Adrenal gland (tissue), 9 donors: ENCODE measurements at regions not wholly inside any gene's neighbourhood (a gene's known extent, or its start where the extent isn't known, plus 50 kb on each side); places are given as distances from the start of the nearest gene placed in this dataset.

Source experiments
- DNase-seq, 7 donors: peaks; one replicate each; pipeline ENCODE4 v3.0.0-alpha.2; 2019 to 2020
- H3K27ac ChIP-seq, 5 donors: fragments of 200-600 bp; sonication (generic) in 4 of 5; 1 replicate in 3 of 5; 2 replicates in 2 of 5; pipeline versions ENCODE4 v1.5.1 to v1.8.0; 2016 to 2020; ENCODE audit warnings: mild to moderate bottlenecking in 1 of 5
- H3K27me3 ChIP-seq: fragments of 200-600 bp; 2 replicates; pipeline ENCODE4 v1.8.0; 2021
- H3K36me3 ChIP-seq, 2 donors: fragments of 200-600 bp; replicated peaks in 1 of 2; 1 replicate in 1 of 2; 2 replicates in 1 of 2; pipeline versions ENCODE4 v1.5.1 to v1.8.0; 2018 to 2022
- H3K4me1 ChIP-seq, 2 donors: fragments of 200-600 bp; replicated peaks in 1 of 2; 1 replicate in 1 of 2; 2 replicates in 1 of 2; pipeline versions ENCODE4 v1.5.1 to v1.8.0; 2018 to 2021
- H3K4me3 ChIP-seq, 4 donors: fragments of 200-600 bp; sonication (generic) in 3 of 4; one replicate each; pipeline ENCODE4 v1.5.1; 2016 to 2018
- H3K9me3 ChIP-seq, 3 donors: fragments of 200-600 bp; sonication (generic) in 1 of 3; replicated peaks in 1 of 3; 1 replicate in 2 of 3; 2 replicates in 1 of 3; pipeline versions ENCODE4 v1.5.1 to v1.8.0; 2016 to 2021
- CTCF ChIP-seq, 6 experiments: fragments of 450-650 bp in 4 of 6; fragments of 200-600 bp in 2 of 6; sonication (generic) in 1 of 6; IDR thresholded peaks; 1 replicate in 5 of 6; 2 replicates in 1 of 6; pipeline versions ENCODE4 v1.5.1 to v1.8.0; 2016 to 2021; ENCODE audit warnings: antibody characterized with exemption in 6 of 6, mild to moderate bottlenecking in 2 of 6, moderate library complexity in 1 of 6
- POLR2A ChIP-seq, 2 donors: fragments of 450-650 bp; IDR thresholded peaks; one replicate each; pipeline ENCODE4 v1.6.1; 2017; ENCODE audit warnings: antibody characterized with exemption in 2 of 2, mild to moderate bottlenecking in 2 of 2, moderate library complexity in 1 of 2
- WGBS, 4 donors: extraction: QIAGEN DNeasy Blood & Tissue Kit in 2 of 4; methylation state at CpG; one replicate each; pipeline versions ENCODE4 v1.1.5 to v1.1.7; 2013 to 2017; 5-methylcytosine and 5-hydroxymethylcytosine counted together
- intact Hi-C, 2 donors: fragments of 100-400 bp; cut with DNase I; formaldehyde crosslinking; loops; one replicate each; pipeline versions ENCODE4 v1.14.1 to v1.15.0; 2022 to 2023
- donor health status: healthy with polysubstance abuse.
- donor health status: Bipolar disorder and iron deficiency.
- donor health status: DM: yes; HTN: yes; CAD: no.
- donor health status: DM: no; HTN: no; CAD: no.
- donor health status: DM: no; HTN: no; CAD: no.

GRCh38 chr3:73812054-73812453 is 187.3 kb upstream of the PDZRN3 start:
- Histone ChIP-seq H3K4me1 (no peaks in the 10 kb centered on the region), H3K27ac (no peak overlapping the region), H3K9me3 (no peaks in the 10 kb centered on the region), H3K27me3 (no peaks in the 10 kb centered on the region), H3K36me3 (no peaks in the 10 kb centered on the region), H3K4me3 (no peak overlapping the region)
- intact Hi-C loops, result no loop called here
- TF ChIP-seq POLR2A (IDR thresholded peaks at IDR 0.05) (no peak), CTCF (IDR thresholded peaks at IDR 0.05) (no peak)
- WGBS, 4 donors, result 92 to 98% (median 97%) methylated on average over 3 of the region's 3 CpGs
- DNase-seq, result no peak

GRCh38 chr3:73808862-73809509 is 184.2 kb upstream of the PDZRN3 start:
- no peak for DNase-seq
- TF ChIP-seq POLR2A (IDR thresholded peaks at IDR 0.05) (no peak), CTCF (IDR thresholded peaks at IDR 0.05) (no peak)
- Histone ChIP-seq H3K4me3 (no peak overlapping the region), H3K27me3 (no peaks in the 10 kb centered on the region), H3K36me3 (no peaks in the 10 kb centered on the region), H3K9me3 (no peaks in the 10 kb centered on the region), H3K4me1 (no peaks in the 10 kb centered on the region), H3K27ac (no peak overlapping the region)
- WGBS, 4 donors, result 86 to 95% (median 89%) methylated on average over 12 of the region's 12 CpGs
- intact Hi-C loops, result no loop called here

- peak in 4 of 7 donors; percentile 17 to 78 (median 38) for DNase-seq
- Histone ChIP-seq H3K27me3 (no peaks in the 10 kb centered on the region), H3K36me3 (no peaks in the 10 kb centered on the region), H3K27ac (peak overlapping the region in 1 of 5 donors; percentile 5), H3K4me3 (no peak overlapping the region), H3K9me3 (no peaks in the 10 kb centered on the region), H3K4me1 (no peaks in the 10 kb centered on the region)
- TF ChIP-seq CTCF (IDR thresholded peaks at IDR 0.05) (no peak), POLR2A (IDR thresholded peaks at IDR 0.05) (no peak)
- 30 to 54% (median 38%) methylated on average over 3 of the region's 3 CpGs for WGBS, 4 donors
- intact Hi-C loops, result no loop called here
These were observed 180.7 kb upstream of the PDZRN3 start for GRCh38 chr3:73805435-73805834.

- Histone ChIP-seq H3K36me3 (no peaks in the 10 kb centered on the region), H3K4me3 (no peak overlapping the region), H3K27ac (no peak overlapping the region), H3K9me3 (no peaks in the 10 kb centered on the region), H3K27me3 (no peaks in the 10 kb centered on the region), H3K4me1 (no peaks in the 10 kb centered on the region)
- TF ChIP-seq CTCF (IDR thresholded peaks at IDR 0.05) (no peak), POLR2A (IDR thresholded peaks at IDR 0.05) (no peak)
- DNase-seq, result no peak
- intact Hi-C loops, result no loop called here
- WGBS, 4 donors, result 93 to 95% (median 94%) methylated on average over 6 of the region's 6 CpGs
These were observed 179.5 kb upstream of the PDZRN3 start for GRCh38 chr3:73804204-73804603.
